GM23248 (cell line): ENCODE measurements at regions not wholly inside any gene's neighbourhood (a gene's known extent, or its start where the extent isn't known, plus 50 kb on each side); places are given as distances from the start of the nearest gene placed in this dataset.

ENCODE experiments used
- EZH2 ChIP-seq: fragments of 200-600 bp; sonication (generic); IDR thresholded peaks from 2 replicates; pipeline ENCODE4 v1.6.1; 2018; ENCODE audit warnings: antibody characterized with exemption, mild to moderate bottlenecking; ENCODE audit not compliant: insufficient read depth, poor library complexity, severe bottlenecking
- EZH2phosphoT487 ChIP-seq: fragments of 200-600 bp; sonication (generic); IDR thresholded peaks from 2 replicates; pipeline ENCODE4 v1.6.1; 2018; ENCODE audit warnings: antibody characterized with exemption, moderate library complexity, mild to moderate bottlenecking, low read depth; ENCODE audit not compliant: insufficient read depth

DNA sequence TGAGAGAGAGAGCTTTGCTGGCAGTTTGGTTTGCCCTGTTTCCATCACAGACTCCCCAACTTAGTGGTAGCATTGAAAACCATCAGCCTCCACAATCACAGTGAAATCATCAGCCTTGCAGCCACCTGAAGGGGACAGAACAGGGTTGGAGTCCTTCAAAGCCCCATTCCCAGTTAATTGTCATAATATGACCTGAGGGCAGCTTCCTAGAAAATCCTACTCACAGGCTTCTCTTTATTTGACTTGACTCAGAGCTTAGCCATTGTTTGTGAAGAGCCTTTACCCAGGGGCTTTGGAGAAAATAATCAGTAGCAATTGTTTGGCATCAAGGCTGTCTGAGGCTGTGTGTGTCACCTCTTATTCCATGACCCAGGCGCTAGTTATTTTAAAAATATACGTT is 308.7 kb downstream of the CBLN2 start:
- TF ChIP-seq EZH2 (no peak), EZH2phosphoT487 (no peak)
